HG03521 (cell line): ENCODE measurements at regions not wholly inside any gene's neighbourhood (a gene's known extent, or its start where the extent isn't known, plus 50 kb on each side); places are given as distances from the start of the nearest gene placed in this dataset.
"Not testable (repeated sequence)": the region's sequence is repeated elsewhere in the genome, so short reads cannot be mapped to it uniquely, and the experiment has no call there.

Experiments
- ATAC-seq: cut with Tn5 transposase; IDR thresholded peaks from one replicate; pipeline ENCODE4 v1.9.1; 2021; ENCODE audit warnings: mild to moderate bottlenecking, moderate library complexity; ENCODE audit not compliant: unreplicated experiment

- no peak for ATAC-seq
Observed at GRCh38 chr13:54989418-54989817, 1960.8 kb downstream of the OLFM4 start.

GRCh38 chr13:54999399-54999907, 1970.8 kb downstream of the OLFM4 start:
- no peak for ATAC-seq

GRCh38 chr13:55000043-55000442, 1971.4 kb downstream of the OLFM4 start:
- ATAC-seq = no peak

GRCh38 chr13:55000844-55001243, 1972.2 kb downstream of the OLFM4 start:
- ATAC-seq = no peak

- no peak for ATAC-seq
Observed at GRCh38 chr13:55001881-55002280, 1973.3 kb downstream of the OLFM4 start.

- ATAC-seq = no peak
Observed at GRCh38 chr13:55007681-55008080, 1979.1 kb downstream of the OLFM4 start.

GRCh38 chr13:55013051-55013450, 1984.4 kb downstream of the OLFM4 start:
- no peak for ATAC-seq

GRCh38 chr13:55029280-55029679, 2000.7 kb downstream of the OLFM4 start:
- no peak for ATAC-seq

GRCh38 chr13:55038230-55038629, 2009.6 kb downstream of the OLFM4 start:
- ATAC-seq = no peak

GRCh38 chr13:55053891-55054550, 2025.4 kb downstream of the OLFM4 start:
- not testable (repeated sequence) for ATAC-seq

GRCh38 chr13:55055666-55056065, 2027.1 kb downstream of the OLFM4 start:
- not testable (repeated sequence) for ATAC-seq

GRCh38 chr13:55062662-55063061, 2034.0 kb downstream of the OLFM4 start:
- ATAC-seq = no peak

- no peak for ATAC-seq
Observed at GRCh38 chr13:55067946-55068345, 2039.3 kb downstream of the OLFM4 start.

GRCh38 chr13:55069746-55070145, 2041.1 kb downstream of the OLFM4 start:
- no peak for ATAC-seq

GRCh38 chr13:55073000-55073399, 2044.4 kb downstream of the OLFM4 start:
- no peak for ATAC-seq

- no peak for ATAC-seq
Observed at GRCh38 chr13:55084630-55085029, 2056.0 kb downstream of the OLFM4 start.

GRCh38 chr13:55087085-55087484, 2053.6 kb upstream of the PRR20A start:
- ATAC-seq = no peak

GRCh38 chr13:55090612-55091011, 2050.1 kb upstream of the PRR20A start:
- no peak for ATAC-seq

GRCh38 chr13:55091172-55091571, 2049.5 kb upstream of the PRR20A start:
- no peak for ATAC-seq

- ATAC-seq = no peak
Observed at GRCh38 chr13:55106509-55106908, 2034.2 kb upstream of the PRR20A start.

GRCh38 chr13:55120631-55121030, 2020.1 kb upstream of the PRR20A start:
- ATAC-seq = no peak

GRCh38 chr13:55155046-55155445, 1985.7 kb upstream of the PRR20A start:
- ATAC-seq = no peak

GRCh38 chr13:55159765-55160164, 1981.0 kb upstream of the PRR20A start:
- no peak for ATAC-seq
